ENCODE measurements at regions not wholly inside any gene's neighbourhood (a gene's known extent, or its start where the extent isn't known, plus 50 kb on each side); places are given as distances from the start of the nearest gene placed in this dataset.
A peak's percentile ranks its signal among the peaks of the same experiment; 100 is the strongest.
"Not testable (repeated sequence)": the region's sequence is repeated elsewhere in the genome, so short reads cannot be mapped to it uniquely, and the experiment has no call there.

GRCh38 chr12:104906695-104907094 is 51.4 kb downstream of the SLC41A2 start:
- DNase-seq, result no peak

GRCh38 chr12:104905446-104905845 is 52.6 kb downstream of the SLC41A2 start:
- not testable (repeated sequence) for DNase-seq

- DNase-seq, result no peak
Measured at GRCh38 chr12:104903648-104904423, 54.3 kb downstream of the SLC41A2 start.

GRCh38 chr12:104902125-104902524 is 56.0 kb downstream of the SLC41A2 start:
- no peak for DNase-seq

- DNase-seq, result no peak
Measured at GRCh38 chr12:104896710-104897109, 61.4 kb downstream of the SLC41A2 start.

- DNase-seq, result no peak
Measured at GRCh38 chr12:104896146-104896545, 61.9 kb downstream of the SLC41A2 start.

- DNase-seq, result no peak
Measured at GRCh38 chr12:104895415-104895814, 62.7 kb downstream of the SLC41A2 start.

- DNase-seq, result no peak
Measured at GRCh38 chr12:104890476-104891096, 67.5 kb downstream of the SLC41A2 start.

- no peak for DNase-seq
Measured at GRCh38 chr12:104889735-104890134, 68.4 kb downstream of the SLC41A2 start.

GRCh38 chr12:104888892-104889291 is 69.2 kb downstream of the SLC41A2 start:
- no peak for DNase-seq

- DNase-seq, result no peak
Measured at GRCh38 chr12:104888481-104888880, 69.6 kb downstream of the SLC41A2 start.

GRCh38 chr12:104887452-104887851 is 70.6 kb downstream of the SLC41A2 start:
- no peak for DNase-seq

- DNase-seq, result no peak
Measured at GRCh38 chr12:104886418-104887401, 71.4 kb downstream of the SLC41A2 start.

GRCh38 chr12:104878858-104879257 is 79.2 kb downstream of the SLC41A2 start:
- not testable (repeated sequence) for DNase-seq

- peak; percentile 59 for DNase-seq
Measured at GRCh38 chr12:104877103-104877705, 80.9 kb downstream of the SLC41A2 start.

GRCh38 chr12:104873374-104873773 is 84.7 kb downstream of the SLC41A2 start:
- no peak for DNase-seq

GRCh38 chr12:104870797-104871196 is 87.3 kb downstream of the SLC41A2 start:
- DNase-seq, result no peak

- DNase-seq, result no peak
Measured at GRCh38 chr12:104866291-104866690, 91.8 kb downstream of the SLC41A2 start.

GRCh38 chr12:104865080-104865479 is 93.0 kb downstream of the SLC41A2 start:
- DNase-seq, result no peak

GRCh38 chr12:104864668-104865067 is 93.4 kb downstream of the SLC41A2 start:
- no peak for DNase-seq

GRCh38 chr12:104863296-104863948 is 94.7 kb downstream of the SLC41A2 start:
- no peak for DNase-seq
